GM19043 (cell line): ENCODE measurements at regions not wholly inside any gene's neighbourhood (a gene's known extent, or its start where the extent isn't known, plus 50 kb on each side); places are given as distances from the start of the nearest gene placed in this dataset.

Experiments
- ATAC-seq: cut with Tn5 transposase; IDR thresholded peaks from one replicate; pipeline ENCODE4 v1.9.1; 2021; ENCODE audit warnings: low read depth; ENCODE audit not compliant: unreplicated experiment

DNA sequence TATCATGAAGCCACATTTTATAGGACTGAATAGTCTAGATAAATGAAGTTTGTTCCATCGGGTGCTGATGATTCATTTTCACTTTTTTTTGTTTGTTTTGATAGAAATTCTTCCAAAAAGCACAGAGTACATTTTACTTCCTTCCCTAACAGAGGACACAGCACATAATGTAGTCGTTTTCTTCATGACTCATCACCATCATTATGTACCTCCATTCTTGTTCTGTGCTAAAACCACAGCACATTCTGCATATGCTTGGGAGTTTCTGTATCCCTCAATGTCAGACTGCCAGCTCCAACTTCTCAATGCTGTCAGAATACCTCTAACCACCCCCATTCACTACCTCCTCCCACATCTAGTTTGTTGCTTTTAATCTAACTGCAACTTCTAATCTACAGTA is 1004.9 kb upstream of the ADGRB3 start:
- no peak for ATAC-seq

DNA sequence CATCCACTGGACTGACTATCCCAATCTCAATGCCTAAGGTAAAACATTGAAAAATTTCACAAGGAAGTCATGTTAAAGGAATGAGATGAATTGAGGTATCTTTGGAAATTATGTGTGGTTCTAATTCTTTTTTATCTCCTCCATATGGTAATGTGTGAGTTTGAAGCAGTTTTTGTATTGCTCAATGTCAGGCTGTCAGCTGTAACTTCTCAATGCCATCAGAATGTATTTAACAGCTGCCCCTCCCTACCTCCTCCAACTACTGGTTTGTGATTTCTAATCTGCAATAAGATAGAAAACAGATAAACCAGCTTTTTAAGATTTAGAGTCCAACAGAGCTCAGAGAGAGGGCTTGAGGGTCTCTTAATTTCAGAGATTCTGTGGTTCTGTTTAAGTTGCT is 1005.8 kb upstream of the ADGRB3 start:
- ATAC-seq = no peak

DNA sequence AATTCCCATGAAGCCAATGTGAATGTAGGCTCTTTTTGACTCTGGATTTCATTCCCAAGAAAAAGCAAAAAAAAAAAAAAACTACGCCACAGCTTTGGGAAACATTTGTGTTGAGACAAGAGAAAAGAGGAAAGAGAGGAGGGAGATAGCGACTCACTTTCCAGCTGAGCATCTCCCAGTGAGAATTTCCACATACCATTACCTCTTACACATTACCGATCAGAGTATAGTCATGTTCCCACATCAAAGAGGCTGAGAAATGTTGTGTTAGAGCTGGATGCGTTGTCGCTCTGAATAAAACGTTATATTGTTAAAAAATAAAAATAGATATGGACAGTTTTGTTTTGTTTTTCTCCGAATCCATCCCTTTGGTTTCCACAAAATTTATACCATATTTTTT is 1019.3 kb upstream of the ADGRB3 start:
- no peak for ATAC-seq

DNA sequence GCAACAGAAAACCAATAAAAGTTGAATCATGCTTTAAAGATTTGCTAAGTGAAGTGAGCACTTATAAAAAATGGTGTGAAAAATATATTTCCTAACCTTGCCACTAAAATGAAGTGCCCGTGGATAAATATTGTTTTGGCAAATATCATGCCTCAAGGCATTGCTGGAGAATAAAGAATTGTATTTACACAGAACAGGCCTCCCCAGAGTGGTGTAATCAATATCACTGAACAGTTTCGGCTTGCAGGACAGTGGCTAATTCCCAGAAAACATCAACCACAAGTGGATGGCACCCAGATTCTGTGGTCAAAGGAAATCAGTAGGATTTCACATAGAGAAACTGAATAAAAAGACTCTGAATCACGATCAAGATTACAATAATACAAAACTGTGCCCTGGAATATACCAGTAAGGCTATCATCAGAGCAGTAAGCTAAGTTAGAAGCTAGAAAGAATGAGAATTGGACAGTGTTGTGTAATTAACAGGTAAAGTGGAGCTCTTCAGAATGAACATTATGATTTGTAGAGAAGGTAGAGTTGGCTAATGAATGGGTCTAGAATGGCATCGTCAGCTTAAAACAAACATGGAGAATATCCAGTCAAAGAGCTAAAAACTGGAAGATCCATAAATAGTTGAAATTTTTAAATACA is 1026.9 kb upstream of the ADGRB3 start:
- no peak for ATAC-seq

DNA sequence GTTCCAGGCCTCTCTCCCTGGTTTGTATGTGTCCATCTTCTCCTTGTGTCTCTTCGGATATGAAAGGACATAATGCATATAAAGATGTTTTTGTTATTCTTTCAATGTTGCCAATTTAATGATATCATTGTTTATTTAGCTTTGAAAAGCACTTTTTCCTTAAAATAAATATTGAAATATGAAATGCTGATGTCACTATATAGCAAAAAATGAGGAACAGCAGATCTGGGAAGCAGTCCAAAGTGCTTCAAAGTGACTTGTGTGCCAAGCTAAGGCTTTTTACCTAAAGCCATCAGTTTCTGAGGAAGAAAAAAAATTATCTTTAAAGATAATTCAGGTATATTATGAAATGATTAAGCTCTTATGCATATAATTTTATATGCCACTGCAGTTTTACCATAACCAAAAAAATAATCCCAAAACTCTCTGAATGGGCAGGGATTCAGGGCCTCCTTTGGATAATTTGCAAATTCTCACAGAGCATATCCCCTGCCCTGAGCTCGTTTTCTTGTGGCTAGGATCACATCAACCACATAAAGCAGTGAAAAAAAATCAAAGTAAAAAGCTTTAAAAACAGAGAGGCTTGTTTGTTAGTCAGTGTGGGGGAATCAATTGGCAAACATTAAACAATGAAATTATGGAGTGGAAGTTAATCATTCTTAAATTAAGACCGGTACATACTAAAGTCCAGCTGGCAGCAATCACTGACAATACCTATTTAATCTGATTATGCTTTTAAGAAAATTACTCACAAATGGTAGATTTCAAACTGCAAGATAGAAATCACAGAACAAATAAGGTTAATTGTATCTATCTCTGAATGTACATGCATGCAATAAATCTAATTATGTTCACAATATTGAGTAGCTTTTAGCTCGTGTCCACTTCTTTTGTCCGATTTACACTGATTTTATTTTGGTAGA is 1027.9 kb upstream of the ADGRB3 start:
- no peak for ATAC-seq

DNA sequence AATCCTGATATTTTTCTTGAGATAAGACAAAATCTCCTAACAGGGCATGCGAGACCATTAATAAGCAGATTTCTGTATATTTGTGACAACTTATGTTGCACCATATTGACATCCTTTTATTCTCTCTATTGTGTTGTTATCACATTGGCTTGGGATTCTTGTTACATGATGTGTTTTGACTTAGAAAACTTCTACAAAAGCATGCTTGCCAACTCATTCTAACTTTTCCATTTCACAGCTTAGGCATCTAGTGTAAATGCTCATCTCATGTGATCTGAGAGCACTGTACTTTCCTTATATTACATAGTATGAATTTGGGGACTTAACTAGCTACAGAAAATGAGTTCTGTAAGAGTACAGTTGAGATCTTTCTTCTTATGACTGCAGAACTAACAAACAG is 1040.7 kb upstream of the ADGRB3 start:
- ATAC-seq = no peak

DNA sequence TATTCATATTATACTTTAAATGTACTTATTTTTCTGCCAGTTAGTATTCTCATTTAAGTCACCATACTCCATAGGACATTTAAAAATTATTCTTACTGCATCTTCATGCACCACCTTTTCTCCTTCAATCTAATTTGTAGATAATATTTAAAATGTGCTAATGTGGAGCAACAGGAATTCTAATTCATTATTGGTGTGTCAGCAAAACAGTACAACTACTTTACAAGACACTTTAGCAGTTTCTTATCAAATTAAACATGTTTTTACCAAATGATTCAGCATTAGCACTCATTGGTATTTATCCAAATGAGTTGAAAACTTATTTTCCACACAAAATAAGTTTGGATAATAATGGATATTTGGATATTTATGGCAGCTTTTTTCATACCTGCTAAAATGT is 1041.8 kb upstream of the ADGRB3 start:
- no peak for ATAC-seq

DNA sequence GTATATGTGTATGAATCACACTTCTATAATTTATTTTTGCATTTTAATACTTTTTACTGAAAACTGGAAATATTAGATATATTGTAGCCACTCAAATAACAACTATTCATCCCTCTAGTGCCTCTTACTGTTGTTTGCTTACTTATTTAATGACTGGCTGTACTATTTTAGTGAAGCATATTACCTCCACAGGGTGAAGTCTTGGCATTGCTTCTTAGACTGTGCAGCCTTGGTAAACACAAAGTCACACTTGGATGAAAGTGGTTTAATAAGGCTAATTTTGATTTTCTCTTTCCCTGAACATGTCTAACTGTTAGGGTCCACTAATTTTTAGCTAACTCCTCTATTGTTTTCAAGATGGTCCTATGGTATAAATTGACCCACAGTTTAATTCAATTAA is 1043.2 kb upstream of the ADGRB3 start:
- no peak for ATAC-seq

DNA sequence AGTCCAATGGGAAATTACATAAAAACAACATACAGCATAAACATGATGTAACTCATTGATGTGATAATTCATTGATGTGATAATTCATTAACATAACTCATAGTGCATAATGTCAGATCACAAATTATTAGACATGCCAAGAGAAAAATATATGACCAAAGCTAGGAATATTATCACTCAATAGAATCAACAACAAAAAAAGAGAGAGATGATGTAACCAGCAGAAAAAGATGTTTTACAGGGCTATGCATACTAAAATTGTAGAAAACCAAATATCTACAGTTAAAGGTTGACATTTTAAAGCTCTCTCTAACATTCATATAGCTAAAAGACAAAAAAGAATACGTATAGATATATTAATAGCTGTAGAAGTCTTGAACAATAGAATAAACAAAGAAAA is 1067.2 kb upstream of the ADGRB3 start:
- ATAC-seq = no peak

DNA sequence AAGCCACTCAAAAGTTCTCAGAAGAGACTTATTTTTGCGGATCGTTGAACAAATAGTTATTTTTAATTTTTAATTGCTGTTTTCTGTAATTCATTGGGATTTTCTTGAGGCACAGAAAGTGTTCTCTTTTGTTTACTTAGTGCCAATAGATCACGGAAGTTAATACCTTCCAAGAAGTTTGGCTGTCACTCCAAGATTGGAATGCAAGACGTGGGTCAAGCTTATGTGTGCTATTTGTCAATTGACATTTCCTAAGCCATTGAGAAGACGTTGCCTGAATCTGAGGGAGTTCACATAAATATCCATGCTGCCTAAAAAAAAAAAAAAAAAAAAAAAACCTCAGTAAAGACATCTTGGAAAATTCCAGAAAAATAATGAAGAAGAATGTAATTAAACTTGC is 1071.4 kb upstream of the ADGRB3 start:
- ATAC-seq = no peak

DNA sequence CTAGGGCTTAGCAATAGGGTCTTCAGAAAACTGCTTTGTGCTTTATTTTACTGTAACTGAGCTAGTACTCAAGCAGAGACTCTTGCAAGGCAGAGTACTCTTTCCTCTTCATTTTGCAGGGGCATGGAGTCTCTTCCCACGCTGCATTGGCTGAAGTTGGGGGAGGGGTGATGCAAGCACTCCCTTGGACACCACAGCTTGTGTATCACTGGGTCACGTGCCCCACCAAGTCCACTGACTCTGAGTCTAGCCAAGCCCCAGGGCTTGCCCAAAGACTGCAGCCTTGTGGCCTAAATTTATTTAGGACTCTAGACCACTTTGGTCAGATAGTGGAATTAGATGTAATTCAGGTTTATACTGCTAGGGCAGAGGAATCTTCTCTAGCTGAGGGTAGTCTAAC is 1075.0 kb upstream of the ADGRB3 start:
- no peak for ATAC-seq

DNA sequence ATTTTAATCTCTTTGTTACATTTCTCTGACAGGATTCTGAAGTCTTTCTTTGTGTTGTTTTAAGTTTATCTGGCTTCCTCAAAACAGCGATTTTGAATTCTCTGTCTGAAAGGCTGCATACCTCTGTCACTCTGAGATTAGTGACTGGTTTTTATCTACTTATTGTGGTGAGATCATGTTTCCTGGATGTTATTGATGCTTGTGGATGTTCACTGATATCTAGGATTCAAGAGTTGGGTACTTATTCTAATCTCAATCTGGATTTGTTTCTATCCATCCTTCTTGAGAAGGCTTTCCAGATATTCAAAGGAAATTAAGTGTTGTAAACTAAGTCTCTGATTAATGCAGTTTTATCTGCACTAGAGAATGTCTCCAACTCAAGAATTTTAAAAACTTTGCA is 1076.1 kb upstream of the ADGRB3 start:
- ATAC-seq = no peak

DNA sequence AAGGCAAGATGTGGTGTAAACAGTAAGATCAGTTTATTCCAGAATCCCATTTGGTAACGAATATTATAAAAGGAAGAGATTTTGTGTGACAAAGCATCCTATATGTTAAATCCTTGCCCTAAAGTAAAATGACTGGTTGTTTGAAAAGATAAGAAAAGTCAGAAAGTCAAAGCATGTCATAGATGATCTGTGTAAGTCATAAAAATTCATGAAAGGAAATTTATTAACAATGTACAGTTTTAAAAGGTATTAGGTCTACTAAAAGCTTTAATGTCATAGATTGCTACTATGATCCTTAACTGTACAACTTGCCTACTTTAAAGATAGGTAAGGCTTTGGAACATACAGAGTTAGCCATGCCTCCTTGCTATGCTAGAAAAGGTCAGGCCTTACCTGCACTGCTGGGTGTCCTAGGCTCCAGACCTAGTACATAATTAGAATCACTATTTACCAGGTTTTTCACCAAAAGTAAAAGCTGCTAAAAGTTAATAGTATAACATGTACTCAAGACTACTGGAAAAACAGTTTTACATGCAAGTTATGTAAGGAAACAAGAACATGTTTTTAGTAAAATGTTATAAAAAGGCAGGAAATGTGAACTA is 1090.1 kb upstream of the ADGRB3 start:
- no peak for ATAC-seq

DNA sequence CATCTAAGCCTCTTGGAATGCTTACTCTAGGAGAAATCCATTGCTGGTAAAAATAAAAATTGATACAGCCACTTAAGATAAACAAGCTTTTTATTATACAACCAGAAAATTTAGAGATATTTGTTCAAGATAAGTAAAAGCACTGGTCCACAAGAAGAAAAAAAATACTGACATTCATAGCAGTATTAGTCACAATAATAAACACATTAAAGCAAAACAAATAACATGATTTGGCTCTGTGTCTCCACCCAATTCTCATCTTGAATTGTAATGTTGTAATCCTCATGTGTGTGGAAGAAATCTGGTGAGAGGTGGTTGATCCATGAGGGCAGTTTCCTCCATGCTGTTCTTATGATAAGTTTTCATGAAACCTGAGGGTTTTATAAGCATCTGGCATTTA is 1093.5 kb upstream of the ADGRB3 start:
- no peak for ATAC-seq

DNA sequence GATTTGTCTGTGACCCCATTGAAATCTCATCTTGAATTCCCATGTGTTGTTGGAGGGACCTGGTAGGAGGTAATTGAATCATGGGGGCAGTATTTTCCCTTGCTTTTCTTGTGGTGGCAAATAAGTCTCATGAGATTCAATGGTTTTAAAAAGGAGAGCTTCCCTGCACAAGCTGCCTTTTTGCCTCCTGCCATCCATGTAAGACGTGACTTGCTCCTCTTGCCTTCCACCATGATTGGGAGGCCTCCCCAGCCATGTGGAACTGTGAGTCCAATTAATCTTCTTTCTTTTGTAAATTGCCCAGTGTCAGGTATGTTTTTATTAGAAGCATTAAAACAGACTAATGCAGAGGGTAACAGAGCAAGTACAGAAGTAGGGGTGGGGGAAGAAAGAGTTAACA is 1097.0 kb upstream of the ADGRB3 start:
- no peak for ATAC-seq

DNA sequence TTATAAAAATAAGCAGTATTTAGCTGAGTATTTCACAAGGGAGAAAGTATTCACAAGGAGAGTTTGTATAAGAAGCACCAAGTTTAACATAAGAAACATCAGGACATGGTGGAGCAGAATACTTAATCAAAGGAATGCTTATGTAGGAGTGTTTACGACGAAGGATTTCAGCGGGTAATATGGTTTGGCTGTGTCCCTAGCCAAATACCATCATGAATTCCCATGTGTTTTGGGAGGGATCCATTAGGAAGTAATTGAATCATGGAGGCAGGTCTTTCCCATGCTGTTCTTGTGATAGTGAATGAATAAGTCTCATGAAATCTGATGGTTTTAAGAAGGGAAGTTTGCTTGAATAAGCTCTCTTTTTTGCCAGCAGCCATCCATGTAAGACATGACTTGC is 1099.1 kb upstream of the ADGRB3 start:
- ATAC-seq = no peak

DNA sequence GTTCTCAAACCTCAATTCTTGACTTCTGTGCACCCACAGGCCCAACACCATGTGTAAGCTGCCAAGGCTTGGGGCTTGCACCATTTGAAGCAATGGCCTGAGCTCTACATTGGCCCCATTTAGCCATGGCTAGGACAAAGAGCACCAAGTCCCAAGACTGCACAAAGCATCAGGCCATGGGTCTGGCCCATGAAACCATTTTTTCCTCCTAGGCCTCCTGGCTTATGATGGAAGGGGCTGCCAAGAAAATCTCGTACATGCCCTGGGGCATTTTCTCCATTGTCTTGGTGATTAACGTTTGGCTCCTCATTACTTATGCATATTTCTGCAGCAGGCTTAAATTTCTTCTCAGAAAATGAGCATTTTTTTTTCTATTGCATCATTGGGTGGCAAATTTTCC is 1128.7 kb upstream of the ADGRB3 start:
- ATAC-seq = no peak

DNA sequence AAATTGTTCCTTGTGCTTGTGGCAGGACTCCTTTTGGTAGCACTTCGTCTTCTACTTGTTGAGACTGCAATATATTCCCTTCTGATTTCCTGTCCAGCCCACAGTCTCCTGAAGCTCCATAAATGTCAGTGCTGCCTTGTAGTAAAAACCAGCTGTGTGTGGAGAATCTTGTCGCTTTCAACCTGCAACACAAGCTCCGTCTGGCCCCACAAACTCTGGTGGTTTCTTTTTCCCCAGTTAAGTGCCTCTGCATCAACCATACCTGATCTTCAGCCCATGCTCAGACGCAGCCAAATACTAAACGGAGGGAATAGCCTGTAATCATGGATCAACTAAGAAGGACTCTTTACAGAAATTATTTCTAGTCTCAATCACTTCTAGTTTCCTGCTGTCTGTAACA is 1133.3 kb upstream of the ADGRB3 start:
- ATAC-seq = no peak

DNA sequence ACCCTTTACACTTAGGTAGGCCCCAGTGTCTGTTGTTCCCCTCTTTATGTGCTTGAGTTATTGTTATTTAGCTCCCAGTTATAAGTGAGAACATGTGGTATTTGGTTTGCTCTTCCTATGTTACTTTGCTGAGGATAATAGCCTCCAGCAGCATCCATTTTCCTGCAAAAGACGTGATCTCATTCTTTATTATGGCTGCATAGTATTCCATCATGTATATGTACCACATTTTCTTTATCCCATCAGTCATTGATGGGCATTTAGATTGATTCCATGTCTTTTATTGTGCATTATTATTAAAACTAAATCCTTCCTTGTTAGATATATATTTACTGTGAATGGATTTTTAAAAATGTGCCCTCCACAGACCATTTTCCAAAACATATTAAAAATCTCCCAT is 1137.3 kb upstream of the ADGRB3 start:
- ATAC-seq = no peak

DNA sequence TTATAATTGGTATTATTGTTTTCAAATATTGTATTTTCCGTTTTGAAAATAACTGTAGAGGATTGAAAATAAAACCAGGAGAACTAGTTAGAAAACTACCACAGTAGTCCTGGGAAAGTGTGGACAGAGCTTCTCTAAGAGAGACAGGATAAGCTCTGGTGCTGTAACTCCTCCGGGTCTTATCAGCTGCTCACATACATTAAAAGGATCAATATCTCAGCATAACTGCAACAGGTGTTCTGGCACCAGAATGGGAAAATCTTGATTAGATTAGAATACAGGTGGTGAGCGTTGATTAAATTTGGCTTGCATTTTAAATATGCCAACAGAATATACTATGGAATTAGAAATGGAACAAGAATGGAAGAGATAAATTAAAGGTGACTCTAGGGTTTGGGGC is 1138.9 kb upstream of the ADGRB3 start:
- ATAC-seq = no peak

DNA sequence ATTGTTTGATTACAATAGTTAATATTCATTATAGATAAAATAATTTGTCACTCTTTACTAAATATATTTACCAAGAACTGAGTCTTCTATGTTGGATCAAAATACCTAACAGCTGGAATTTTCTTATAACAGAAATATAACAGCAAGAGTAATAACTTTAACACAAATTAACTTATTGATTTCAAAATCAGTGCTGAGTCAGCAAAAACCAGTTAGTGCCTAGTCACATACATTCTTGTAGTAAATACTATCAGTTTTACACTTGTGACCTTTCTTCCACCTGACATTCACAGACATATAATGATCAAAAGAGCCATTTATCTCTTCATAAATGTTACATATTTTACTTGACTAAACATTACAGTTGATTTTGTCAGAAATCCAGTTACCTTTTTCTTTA is 1141.4 kb upstream of the ADGRB3 start:
- no peak for ATAC-seq

DNA sequence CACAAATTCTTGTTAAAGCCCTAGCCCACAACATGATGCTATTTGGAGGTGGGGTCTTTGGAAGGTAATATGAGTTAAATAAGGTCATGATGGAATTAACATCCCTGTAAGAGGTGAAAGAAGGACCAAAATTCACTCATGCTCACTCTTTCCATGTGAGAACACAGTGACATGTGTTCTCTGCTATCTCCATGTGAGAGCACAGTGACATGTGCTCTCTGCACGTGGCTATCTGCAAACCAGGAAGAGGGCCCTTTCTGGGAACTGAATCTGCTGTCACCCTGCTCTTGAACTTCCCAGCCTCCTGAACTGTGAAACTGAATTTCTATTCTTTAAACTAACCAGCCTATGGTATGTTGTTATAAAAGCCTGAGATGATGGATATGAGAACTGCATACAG is 1159.4 kb upstream of the ADGRB3 start:
- no peak for ATAC-seq
